GM20431 (cell line): ENCODE measurements at regions not wholly inside any gene's neighbourhood (a gene's known extent, or its start where the extent isn't known, plus 50 kb on each side); places are given as distances from the start of the nearest gene placed in this dataset.

Source experiments
- in situ Hi-C: fragments of 300-500 bp; cut with MseI, MboI; formaldehyde crosslinking; loops from one replicate; pipeline ENCODE4 v1.15.0; 2020; ENCODE audit warnings: low sequenced_read_pairs; ENCODE audit not compliant: unreplicated experiment

DNA sequence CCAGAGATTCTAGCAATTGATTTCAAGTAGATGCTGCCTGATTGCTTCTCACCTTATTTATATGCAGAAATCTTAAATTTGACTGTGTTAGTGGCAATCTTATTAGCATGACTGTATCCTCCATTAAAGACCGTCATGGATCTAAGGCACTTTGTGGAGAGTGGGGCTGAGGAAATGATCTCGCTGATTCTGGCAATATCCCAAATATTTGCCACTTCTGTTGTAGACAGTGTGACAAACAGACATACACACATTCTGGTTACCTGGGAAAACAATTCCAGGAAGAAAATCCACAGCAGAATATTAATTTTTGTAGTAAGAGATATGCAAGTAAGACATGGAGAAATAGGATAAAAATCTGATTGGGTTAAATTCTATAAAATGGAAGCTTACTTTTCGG lies 269.0 kb upstream of the G2E3 start:
- in situ Hi-C loops = no loop called here

- in situ Hi-C loops = no loop called here
These were observed 267.7 kb upstream of the G2E3 start for GRCh38 chr14:30291216-30291615.

- in situ Hi-C loops = no loop called here
These were observed 266.4 kb upstream of the G2E3 start for GRCh38 chr14:30292541-30292940.

- in situ Hi-C loops = no loop called here
These were observed 263.0 kb upstream of the G2E3 start for GRCh38 chr14:30295980-30296379.

GRCh38 chr14:30296931-30297405 lies 262.0 kb upstream of the G2E3 start:
- in situ Hi-C loops = no loop called here

- in situ Hi-C loops = no loop called here
These were observed 260.8 kb upstream of the G2E3 start for GRCh38 chr14:30297876-30298795.

GRCh38 chr14:30299915-30300314 lies 259.0 kb upstream of the G2E3 start:
- in situ Hi-C loops = no loop called here

- in situ Hi-C loops = no loop called here
These were observed 255.6 kb upstream of the G2E3 start for GRCh38 chr14:30303350-30303749.

DNA sequence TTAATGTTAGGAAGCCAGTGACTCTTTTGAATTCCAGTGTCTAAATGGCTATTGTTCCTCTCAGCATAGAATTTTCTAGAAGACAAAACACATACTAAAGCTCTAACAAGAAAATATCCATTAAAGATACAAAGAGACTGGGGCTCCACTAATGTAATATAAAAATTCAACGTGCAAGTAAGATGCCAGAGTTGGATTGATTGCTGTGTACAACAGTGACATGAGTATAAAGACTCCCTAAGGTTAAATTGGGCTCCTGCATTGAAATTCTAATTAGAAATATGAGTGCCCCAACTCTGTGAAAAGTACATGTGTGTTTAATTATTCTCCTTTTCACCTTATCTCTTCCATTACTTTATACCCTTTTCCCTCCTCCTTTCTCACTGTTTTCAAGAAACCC lies 253.6 kb upstream of the G2E3 start:
- in situ Hi-C loops = no loop called here

GRCh38 chr14:30309405-30309804 lies 249.6 kb upstream of the G2E3 start:
- in situ Hi-C loops = no loop called here

DNA sequence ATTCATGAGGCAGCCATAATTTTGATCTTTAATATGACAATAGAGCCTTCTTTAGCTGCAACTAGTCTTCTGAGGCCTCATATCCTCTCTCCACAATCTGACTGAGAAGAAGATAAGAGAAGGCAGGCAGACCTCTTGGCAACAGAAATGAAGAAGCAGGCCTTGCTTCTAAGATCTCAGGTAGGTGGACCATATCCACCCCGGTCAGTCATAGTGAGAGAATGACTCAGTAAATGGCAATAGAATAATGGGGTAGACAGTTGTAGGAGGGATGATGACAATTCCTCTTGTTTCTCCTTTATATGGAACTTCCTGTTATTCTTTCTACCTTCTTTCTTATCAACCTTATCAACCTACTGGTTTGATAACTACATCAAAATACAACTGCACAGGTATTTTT lies 246.7 kb upstream of the G2E3 start:
- in situ Hi-C loops = no loop called here

DNA sequence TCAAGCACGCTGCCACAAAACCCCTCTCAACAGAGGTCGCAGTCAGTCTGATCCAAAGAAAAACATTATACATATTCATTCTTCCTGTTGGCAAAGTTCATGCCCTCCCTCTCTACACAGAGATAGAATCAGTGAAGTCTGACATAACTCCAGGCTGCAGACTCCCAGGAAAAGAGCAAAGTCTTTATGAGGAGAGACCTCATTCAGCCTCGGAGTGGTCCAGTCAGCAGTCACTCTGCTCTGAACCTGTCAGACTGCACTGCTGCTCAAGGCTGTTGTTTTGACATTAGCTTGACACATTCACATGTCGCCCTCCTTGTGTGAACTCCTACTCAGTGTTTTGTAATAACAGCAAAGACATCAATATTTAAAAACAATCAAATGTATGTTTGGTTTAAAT lies 241.2 kb upstream of the G2E3 start:
- in situ Hi-C loops = no loop called here

GRCh38 chr14:30322819-30323218 lies 236.1 kb upstream of the G2E3 start:
- in situ Hi-C loops = no loop called here

DNA sequence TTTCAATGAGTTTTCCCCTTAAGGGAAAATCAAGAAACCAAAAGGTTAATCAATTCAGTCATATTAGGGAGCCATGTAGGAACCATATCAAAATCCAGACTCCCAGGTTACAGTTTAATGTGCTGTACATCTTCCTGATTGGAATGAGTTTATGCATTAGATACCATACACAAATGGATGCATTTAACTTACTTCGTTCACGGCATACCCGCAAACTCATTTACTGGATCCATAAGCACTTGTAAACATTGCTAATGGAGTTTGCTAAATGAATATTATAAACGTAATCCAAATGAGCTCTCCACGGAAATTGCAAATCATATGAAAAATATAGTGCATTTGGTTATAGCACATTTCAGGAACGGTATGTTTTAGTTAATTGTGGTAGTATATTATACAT lies 228.9 kb upstream of the G2E3 start:
- in situ Hi-C loops = no loop called here

DNA sequence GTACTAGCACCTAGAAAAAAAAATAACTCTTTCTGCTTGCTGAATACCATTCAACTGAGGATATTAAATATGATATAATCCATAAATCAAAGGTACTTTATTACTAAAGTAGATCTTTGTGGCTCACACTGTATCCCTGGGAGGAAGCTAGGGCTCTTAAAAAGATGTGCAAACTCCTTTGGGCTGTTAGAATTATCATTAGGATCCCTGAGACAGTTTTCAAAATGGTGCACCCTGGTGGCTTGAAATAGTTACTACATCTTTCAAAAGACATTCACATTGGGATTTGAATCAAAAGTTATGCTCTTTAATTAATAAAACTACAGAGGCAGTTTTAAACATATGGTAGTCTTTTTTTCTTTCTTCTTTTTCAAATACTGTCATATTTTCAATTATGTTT lies 228.5 kb upstream of the G2E3 start:
- in situ Hi-C loops = no loop called here

DNA sequence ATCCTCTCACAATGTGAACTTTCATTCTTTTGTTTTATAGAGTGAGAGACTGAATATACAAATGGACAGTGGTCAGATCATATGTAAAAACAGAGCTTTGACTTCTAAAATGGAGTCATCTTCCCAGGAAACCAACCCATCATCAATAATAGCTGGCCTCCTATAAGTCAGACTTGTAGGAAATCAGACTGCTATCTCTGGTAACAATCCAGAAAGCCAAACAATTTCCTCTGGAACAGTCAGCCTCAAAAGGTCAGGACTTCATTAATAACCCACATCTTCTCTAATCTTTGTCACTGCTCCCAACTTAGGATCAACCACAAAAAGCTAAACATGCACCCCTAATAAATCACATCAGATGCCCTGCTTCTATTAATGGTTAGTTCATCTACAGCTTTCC lies 227.9 kb upstream of the G2E3 start:
- in situ Hi-C loops = no loop called here

- in situ Hi-C loops = no loop called here
These were observed 226.6 kb upstream of the G2E3 start for GRCh38 chr14:30332374-30332773.

- in situ Hi-C loops = no loop called here
These were observed 225.0 kb upstream of the G2E3 start for GRCh38 chr14:30333934-30334333.

DNA sequence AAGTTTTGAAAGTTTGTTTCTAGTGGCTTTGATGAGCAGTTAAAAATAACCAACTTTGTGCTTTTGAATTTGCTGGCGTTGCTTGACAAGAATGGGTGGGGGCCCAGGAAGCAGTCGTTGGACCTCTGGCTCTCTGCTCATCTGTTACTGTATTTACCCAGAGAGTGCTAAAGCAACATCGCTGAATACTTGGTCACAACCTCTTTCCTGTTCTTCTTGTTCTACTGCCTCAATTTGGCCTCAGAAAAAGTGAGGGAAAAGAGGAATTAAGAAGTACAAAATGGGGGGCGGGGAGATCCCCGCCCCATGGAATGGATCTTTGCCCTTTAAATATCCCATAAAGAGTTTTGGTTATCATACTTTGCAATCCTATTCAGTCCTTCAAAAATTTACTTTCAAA lies 221.5 kb upstream of the G2E3 start:
- in situ Hi-C loops = no loop called here

GRCh38 chr14:30339311-30339901 lies 219.6 kb upstream of the G2E3 start:
- in situ Hi-C loops = no loop called here

- in situ Hi-C loops = no loop called here
These were observed 218.5 kb upstream of the G2E3 start for GRCh38 chr14:30340495-30340894.

DNA sequence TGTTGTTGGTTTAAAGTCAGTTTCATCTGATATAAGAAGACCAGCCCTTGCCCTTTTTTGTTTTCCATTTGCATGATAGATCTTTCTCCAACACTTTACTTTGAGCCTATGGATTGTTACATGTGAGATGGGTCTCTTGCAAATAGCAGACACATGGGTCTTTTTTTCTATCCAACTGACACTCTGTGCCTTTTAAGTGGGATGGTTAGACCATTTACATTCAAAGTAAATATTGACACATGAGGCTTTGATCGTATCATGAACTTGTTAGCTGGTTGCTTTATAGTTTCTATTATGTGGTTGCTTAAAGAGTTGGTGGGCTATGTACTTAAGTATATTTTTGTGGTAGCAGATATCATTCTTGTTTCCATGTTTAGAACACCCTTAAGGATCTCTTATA lies 213.4 kb upstream of the G2E3 start:
- in situ Hi-C loops = no loop called here
